HepG2 (cell line): ENCODE measurements at regions not wholly inside any gene's neighbourhood (a gene's known extent, or its start where the extent isn't known, plus 50 kb on each side); places are given as distances from the start of the nearest gene placed in this dataset.

Experiments used
- ATAC-seq: fragments of 200-7000 bp; cut with Tn5 transposase; 3 replicates; pipeline ENCODE4 v1.9.1; 2020; ENCODE audit warnings: mild to moderate bottlenecking, moderate library complexity
- BruUV-seq: library from RNA; stranded (reverse); fragments of 400-500 nt; replicated peaks from 2 replicates; lab custom pipeline; 2021; lab: Mats Ljungman, UMichigan
- CTCF ChIA-PET: fragments of 300-600 bp; formaldehyde crosslinking; extraction: SDS; loops from one replicate; lab custom pipeline; 2021; ENCODE audit warnings: low total read pairs, inconsistent platforms, low intra/inter-chr PET ratio; lab: Yijun Ruan, JAX
- POLR2A ChIA-PET: fragments of 350-600 bp; sonication (Branson Sonifier 250); formaldehyde crosslinking; loops from one replicate; lab custom pipeline; 2020; ENCODE audit warnings: antibody characterized with exemption, inconsistent platforms; lab: Yijun Ruan, JAX
- DNase-seq: peaks from one replicate; pipeline ENCODE4 v3.0.0-alpha.2; 2015; ENCODE audit warnings: low spot score
- FAIRE-seq: peaks from 3 replicates; lab custom pipeline; 2011; peaks lifted over from hg19 to GRCh38; lab: Jason Lieb, UNC
- H2AFZ ChIP-seq: one replicate; pipeline ENCODE4 v1.6.1; 2011; ENCODE audit warnings: low read length, inconsistent platforms
- H3K27ac ChIP-seq: fragments of 300-600 bp; 3 replicates; pipeline ENCODE4 v1.8.0; 2011; ENCODE audit warnings: mixed run types, mild to moderate bottlenecking, mixed read lengths, low read length, inconsistent platforms; ENCODE audit not compliant: insufficient read depth; ENCODE audit errors: extremely low read length
- H3K27me3 ChIP-seq, 2 experiments: fragments of 200-600 bp in 1 of 2; 2 replicates in 1 of 2; 3 replicates in 1 of 2; pipeline versions ENCODE4 v1.6.0 to v1.8.0; 2011; ENCODE audit warnings: low read length in 2 of 2, mild to moderate bottlenecking in 2 of 2, moderate library complexity in 2 of 2, inconsistent platforms in 1 of 2; ENCODE audit not compliant: insufficient read depth in 2 of 2, control insufficient read depth in 1 of 2
- H3K36me3 ChIP-seq, 2 experiments: fragments of 200-600 bp in 1 of 2; replicated peaks in 1 of 2; 2 replicates in 1 of 2; 3 replicates in 1 of 2; pipeline versions ENCODE4 v1.5.1 to v1.8.0; 2011; ENCODE audit warnings: low read length in 2 of 2, inconsistent platforms in 1 of 2; ENCODE audit not compliant: insufficient read depth in 2 of 2, control insufficient read depth in 1 of 2
- H3K4me1 ChIP-seq: 2 replicates; pipeline ENCODE4 v1.5.1; 2012; ENCODE audit warnings: low read length, inconsistent platforms; ENCODE audit not compliant: insufficient read depth
- H3K4me2 ChIP-seq: 2 replicates; pipeline ENCODE4 v1.6.0; 2011; ENCODE audit warnings: low read depth, low read length, inconsistent platforms
- H3K4me3 ChIP-seq, 3 experiments: fragments of 200-600 bp in 1 of 3; sonication (generic), shearing (Covaris generic) in 1 of 3; replicated peaks in 1 of 3; 2 replicates each; pipeline ENCODE4 v1.5.1; 2011 to 2016; ENCODE audit warnings: low read length in 3 of 3, inconsistent platforms in 2 of 3, low read depth in 2 of 3, mild to moderate bottlenecking in 2 of 3, control low read depth in 1 of 3, mixed read lengths in 1 of 3; ENCODE audit not compliant: insufficient read depth in 1 of 3
- H3K79me2 ChIP-seq: one replicate; pipeline ENCODE4 v1.6.1; 2011; ENCODE audit warnings: low read length, inconsistent platforms; ENCODE audit not compliant: insufficient read depth
- H3K9ac ChIP-seq: 2 replicates; pipeline ENCODE4 v1.6.0; 2011; ENCODE audit warnings: mild to moderate bottlenecking, low read depth, low read length, inconsistent platforms; ENCODE audit not compliant: insufficient read depth
- H3K9me3 ChIP-seq: 2 replicates; pipeline ENCODE4 v1.5.1; 2012; ENCODE audit warnings: mild to moderate bottlenecking, low read length
- H4K20me1 ChIP-seq: 2 replicates; pipeline ENCODE4 v1.6.0; 2011; ENCODE audit warnings: inconsistent platforms, mild to moderate bottlenecking, low read length, moderate library complexity; ENCODE audit not compliant: insufficient read depth
- KDM6A ChIP-seq: IDR thresholded peaks from 2 replicates; pipeline ENCODE4 v1.6.1; 2016; ENCODE audit warnings: low read depth
- REXO4 ChIP-seq: sonication (generic); formaldehyde crosslinking; IDR thresholded peaks from 2 replicates; pipeline ENCODE4 v1.8.0; 2022; ENCODE audit warnings: missing genetic modification reagents, mild to moderate bottlenecking, borderline replicate concordance
- RFXAP ChIP-seq: sonication (generic); formaldehyde crosslinking; IDR thresholded peaks from 2 replicates; pipeline ENCODE4 v1.4.0; 2020; ENCODE audit warnings: missing genetic modification reagents, borderline replicate concordance
- TMF1 ChIP-seq: sonication (generic); formaldehyde crosslinking; IDR thresholded peaks from 2 replicates; pipeline ENCODE4 v1.8.1; 2022; ENCODE audit warnings: low read depth, missing genetic modification reagents
- ZBTB39 ChIP-seq: sonication (generic); formaldehyde crosslinking; IDR thresholded peaks from 2 replicates; pipeline ENCODE4 v1.5.0; 2020; ENCODE audit warnings: missing genetic modification reagents
- ZBTB7A ChIP-seq: sonication (generic); formaldehyde crosslinking; IDR thresholded peaks from 2 replicates; pipeline ENCODE4 v1.8.0; 2022; ENCODE audit warnings: mild to moderate bottlenecking, missing genetic modification reagents
- ZNF160 ChIP-seq: sonication (generic); formaldehyde crosslinking; IDR thresholded peaks from 2 replicates; pipeline ENCODE4 v1.8.0; 2022; ENCODE audit warnings: mild to moderate bottlenecking, inconsistent platforms, missing genetic modification reagents
- ZNF251 ChIP-seq: sonication (generic); formaldehyde crosslinking; IDR thresholded peaks from 2 replicates; pipeline ENCODE4 v1.9.0; 2021; ENCODE audit warnings: mild to moderate bottlenecking, missing genetic modification reagents
- ZNF460 ChIP-seq: sonication (generic); formaldehyde crosslinking; IDR thresholded peaks from 2 replicates; pipeline ENCODE4 v1.5.1; 2020; ENCODE audit warnings: missing genetic modification reagents, mild to moderate bottlenecking, borderline replicate concordance
- WGBS: methylation state at CpG from one replicate; pipeline ENCODE4 v1.1.6; 2017; ENCODE audit warnings: low lambda C conversion rate; 5-methylcytosine and 5-hydroxymethylcytosine counted together
- in situ Hi-C: cut with HindIII; loops from 2 replicates; pipeline ENCODE4 v1.10.0; 2017; ENCODE audit warnings: low pct_unique_long_range_greater_than_20kb; ENCODE audit not compliant: extremely low pct_ligation_motif_present
- intact Hi-C: fragments of 100-400 bp; cut with micrococcal nuclease; formaldehyde crosslinking; loops from one replicate; pipeline ENCODE4 v1.10.0; 2022; ENCODE audit not compliant: unreplicated experiment
- TF ChIP-seq, protein P1 (sequence below): sonication (generic); formaldehyde crosslinking; IDR thresholded peaks from 2 replicates; pipeline ENCODE4 v1.4.0; 2020; ENCODE audit warnings: missing genetic modification reagents, borderline replicate concordance

DNA sequence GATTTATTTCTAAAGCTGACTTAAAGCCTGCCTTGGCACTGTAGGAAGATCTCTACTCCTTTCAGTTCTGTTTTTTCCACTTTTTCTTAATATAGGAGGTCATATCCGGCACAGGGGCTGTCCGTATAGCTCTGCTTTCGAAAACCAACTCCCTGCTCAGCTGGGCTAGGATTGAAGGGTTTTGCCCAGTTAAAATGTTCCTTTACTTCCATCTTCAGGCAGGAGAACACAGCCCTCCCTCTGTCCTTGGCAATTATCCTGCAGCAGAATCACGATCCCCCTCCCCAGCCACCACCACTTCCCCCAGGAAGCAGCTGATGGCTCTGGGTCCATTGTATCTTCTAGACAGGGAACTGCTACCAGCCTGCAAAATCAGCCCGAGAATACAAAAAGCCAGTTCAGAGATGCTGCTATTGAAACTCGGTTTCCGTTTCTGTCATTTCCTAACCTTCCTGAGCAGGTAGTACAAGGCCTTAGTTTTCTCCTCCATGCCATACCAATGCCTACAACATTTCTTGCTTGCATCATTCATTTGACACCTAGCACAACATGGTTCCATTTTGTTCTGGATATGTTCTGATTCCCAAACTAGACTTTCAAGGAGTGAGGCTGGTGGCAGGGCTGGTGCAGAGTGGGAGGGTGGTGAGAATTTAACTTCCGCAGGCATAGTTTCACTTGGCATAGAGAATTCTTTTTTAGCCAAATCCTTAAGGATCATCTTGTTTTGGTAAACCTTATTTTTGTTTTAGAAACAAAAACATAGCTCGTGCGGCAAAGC is 53.9 kb downstream of the FAM50B start (continued):
- no peak for TF ChIP-seq KDM6A (CRISPR knock-in tag)
- TF ChIP-seq, protein P1, sequence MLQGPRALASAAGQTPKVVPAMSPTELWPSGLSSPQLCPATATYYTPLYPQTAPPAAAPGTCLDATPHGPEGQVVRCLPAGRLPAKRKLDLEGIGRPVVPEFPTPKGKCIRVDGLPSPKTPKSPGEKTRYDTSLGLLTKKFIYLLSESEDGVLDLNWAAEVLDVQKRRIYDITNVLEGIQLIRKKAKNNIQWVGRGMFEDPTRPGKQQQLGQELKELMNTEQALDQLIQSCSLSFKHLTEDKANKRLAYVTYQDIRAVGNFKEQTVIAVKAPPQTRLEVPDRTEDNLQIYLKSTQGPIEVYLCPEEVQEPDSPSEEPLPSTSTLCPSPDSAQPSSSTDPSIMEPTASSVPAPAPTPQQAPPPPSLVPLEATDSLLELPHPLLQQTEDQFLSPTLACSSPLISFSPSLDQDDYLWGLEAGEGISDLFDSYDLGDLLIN, result no peak
- TF ChIP-seq ZNF251 (CRISPR knock-in tag), result no peak
- TF ChIP-seq REXO4 (CRISPR knock-in tag), result no peak

GRCh38 chr6:3904518-3904917 is 55.3 kb downstream of the FAM50B start:
- no peak for ATAC-seq
- WGBS, result 98% methylated on average over 3 of the region's 3 CpGs
- Histone ChIP-seq H3K4me3 (no peak overlapping the region), H3K27me3 (no peaks in the 10 kb centered on the region), H3K9me3 (no peaks in the 10 kb centered on the region), H3K4me2 (no peak overlapping the region), H2AFZ (no peak overlapping the region), H3K79me2 (no peaks in the 10 kb centered on the region), H4K20me1 (no peaks in the 10 kb centered on the region), H3K4me1 (peaks cover 68% of the 10 kb centered on the region), H3K27ac (no peak overlapping the region), H3K9ac (no peak overlapping the region), H3K36me3 (no peaks in the 10 kb centered on the region)
- in situ Hi-C loops, result no loop called here
- DNase-seq, result no peak
- ChIA-PET CTCF (no interaction called here), POLR2A (interaction anchor here (4.3 kb wide), 1 partner anchor 8 kb away, joined by 37 read pairs; no protein-coding TSS in a partner anchor)
- TF ChIP-seq ZNF460 (CRISPR knock-in tag) (no peak), RFXAP (CRISPR knock-in tag) (no peak), ZNF160 (CRISPR knock-in tag) (no peak), ZBTB7A (CRISPR knock-in tag) (no peak), TMF1 (CRISPR knock-in tag) (no peak), ZBTB39 (CRISPR knock-in tag) (no peak)
- no TSS peak for BruUV-seq
- no peak for FAIRE-seq
- intact Hi-C loops, result no loop called here
